Tibial nerve (tissue), 4 donors: ENCODE measurements at regions not wholly inside any gene's neighbourhood (a gene's known extent, or its start where the extent isn't known, plus 50 kb on each side); places are given as distances from the start of the nearest gene placed in this dataset.
"Not testable (repeated sequence)": the region's sequence is repeated elsewhere in the genome, so short reads cannot be mapped to it uniquely, and the experiment has no call there.

Source experiments
- DNase-seq, 2 donors: peaks; one replicate each; pipeline ENCODE4 v3.0.0-alpha.2; 2019; ENCODE audit warnings: low spot score in 2 of 2
- H3K27ac ChIP-seq, 4 donors: fragments of 200-600 bp; sonication (generic) in 3 of 4; one replicate each; pipeline ENCODE4 v1.5.1; 2017 to 2019; ENCODE audit warnings: mild to moderate bottlenecking in 1 of 4
- H3K27me3 ChIP-seq, 2 donors: fragments of 200-600 bp; sonication (generic) in 1 of 2; one replicate each; pipeline versions ENCODE4 v1.5.1 to v1.6.0; 2017 to 2019
- H3K36me3 ChIP-seq, 3 donors: fragments of 200-600 bp; sonication (generic); one replicate each; pipeline ENCODE4 v1.5.1; 2018 to 2019
- H3K4me1 ChIP-seq, 4 donors: fragments of 200-600 bp; sonication (generic) in 3 of 4; one replicate each; pipeline ENCODE4 v1.5.1; 2017 to 2019
- H3K4me3 ChIP-seq, 4 donors: fragments of 200-600 bp; sonication (generic) in 3 of 4; one replicate each; pipeline ENCODE4 v1.5.1; 2017 to 2019; ENCODE audit warnings: mild to moderate bottlenecking in 1 of 4, moderate library complexity in 1 of 4
- H3K9me3 ChIP-seq, 4 donors: fragments of 200-600 bp; sonication (generic) in 3 of 4; one replicate each; pipeline ENCODE4 v1.5.1; 2017 to 2019
- CTCF ChIP-seq, 5 experiments: fragments of 200-600 bp in 3 of 5; fragments of 450-650 bp in 2 of 5; sonication (generic) in 3 of 5; IDR thresholded peaks; one replicate each; pipeline ENCODE4 v1.5.1; 2016 to 2019; ENCODE audit warnings: antibody characterized with exemption in 5 of 5, mild to moderate bottlenecking in 3 of 5, moderate library complexity in 2 of 5
- EP300 ChIP-seq, 2 donors: sonication (generic); formaldehyde crosslinking; IDR thresholded peaks; one replicate each; pipeline ENCODE4 v1.6.1; 2017; ENCODE audit warnings: antibody characterized with exemption in 2 of 2, mild to moderate bottlenecking in 1 of 2
- POLR2A ChIP-seq, 2 donors: fragments of 450-650 bp; IDR thresholded peaks; one replicate each; pipeline ENCODE4 v1.6.1; 2017; ENCODE audit warnings: antibody characterized with exemption in 2 of 2, mild to moderate bottlenecking in 2 of 2, moderate library complexity in 2 of 2
- WGBS, 2 donors: methylation state at CpG; one replicate each; pipeline ENCODE4 v1.1.5; 2018; 5-methylcytosine and 5-hydroxymethylcytosine counted together

- 37 to 46% methylated on average over 3 of the region's 3 CpGs for WGBS, 2 donors
- no peak for DNase-seq
These were observed 1492.9 kb upstream of the C9orf72 start for GRCh38 chr9:29066141-29066640.

GRCh38 chr9:29068461-29068860 lies 1495.2 kb upstream of the C9orf72 start:
- 84 to 94% methylated on average over 2 of the region's 2 CpGs for WGBS, 2 donors
- Histone ChIP-seq H3K27me3 (no peaks in the 10 kb centered on the region), H3K4me3 (no peak overlapping the region), H3K4me1 (no peaks in the 10 kb centered on the region), H3K36me3 (no peaks in the 10 kb centered on the region), H3K27ac (no peak overlapping the region), H3K9me3 (no peaks in the 10 kb centered on the region)
- DNase-seq = no peak
- TF ChIP-seq CTCF (IDR thresholded peaks at IDR 0.05) = no peak
- no peak for TF ChIP-seq EP300 (IDR thresholded peaks at IDR 0.05)
- TF ChIP-seq POLR2A (IDR thresholded peaks at IDR 0.05) = no peak

More at GRCh38 chr9:29066141-29066640, 1492.9 kb upstream of the C9orf72 start:
- Histone ChIP-seq H3K4me1 (no peaks in the 10 kb centered on the region), H3K27ac (no peak overlapping the region), H3K9me3 (no peaks in the 10 kb centered on the region), H3K36me3 (no peaks in the 10 kb centered on the region), H3K27me3 (no peaks in the 10 kb centered on the region), H3K4me3 (no peak overlapping the region)
- TF ChIP-seq EP300 (IDR thresholded peaks at IDR 0.05) (no peak), POLR2A (IDR thresholded peaks at IDR 0.05) (no peak), CTCF (IDR thresholded peaks at IDR 0.05) (no peak)

GRCh38 chr9:29069376-29069775 lies 1496.1 kb upstream of the C9orf72 start:
- H3K36me3 ChIP-seq = no peaks in the 10 kb centered on the region

GRCh38 chr9:29078063-29078666 lies 1504.9 kb upstream of the C9orf72 start:
- no peaks in the 10 kb centered on the region for H3K4me1 ChIP-seq
- H3K36me3 ChIP-seq = no peaks in the 10 kb centered on the region
- TF ChIP-seq POLR2A (IDR thresholded peaks at IDR 0.05) (no peak), EP300 (IDR thresholded peaks at IDR 0.05) (no peak), CTCF (IDR thresholded peaks at IDR 0.05) (no peak)
- H3K27me3 ChIP-seq = no peaks in the 10 kb centered on the region
- WGBS, 2 donors = 90 to 93% methylated on average over 3 of the region's 3 CpGs
- H3K27ac ChIP-seq = no peak overlapping the region
- H3K9me3 ChIP-seq = no peaks in the 10 kb centered on the region
- DNase-seq = no peak
- no peak overlapping the region for H3K4me3 ChIP-seq

More at GRCh38 chr9:29069376-29069775, 1496.1 kb upstream of the C9orf72 start:
- Histone ChIP-seq H3K27ac (no peak overlapping the region), H3K9me3 (no peaks in the 10 kb centered on the region), H3K27me3 (no peaks in the 10 kb centered on the region), H3K4me3 (no peak overlapping the region), H3K4me1 (no peaks in the 10 kb centered on the region)
- no peak for DNase-seq
- TF ChIP-seq POLR2A (IDR thresholded peaks at IDR 0.05) (no peak), CTCF (IDR thresholded peaks at IDR 0.05) (no peak)

- DNase-seq = no peak
- H3K27me3 ChIP-seq = no peaks in the 10 kb centered on the region
- H3K4me3 ChIP-seq = no peak overlapping the region
- H3K36me3 ChIP-seq = no peaks in the 10 kb centered on the region
- no peaks in the 10 kb centered on the region for H3K9me3 ChIP-seq
- no peaks in the 10 kb centered on the region for H3K4me1 ChIP-seq
- 79 to 88% methylated on average over 2 of the region's 2 CpGs for WGBS, 2 donors
- TF ChIP-seq CTCF (IDR thresholded peaks at IDR 0.05) (no peak), EP300 (IDR thresholded peaks at IDR 0.05) (no peak), POLR2A (IDR thresholded peaks at IDR 0.05) (no peak)
- H3K27ac ChIP-seq = no peak overlapping the region
These were observed 1527.5 kb upstream of the C9orf72 start for GRCh38 chr9:29100762-29101161.

- H3K4me1 ChIP-seq, H3K27ac ChIP-seq, H3K9me3 ChIP-seq, H3K27me3 ChIP-seq, DNase-seq, H3K36me3 ChIP-seq, H3K4me3 ChIP-seq: not testable (repeated sequence)
- WGBS, 2 donors = 33 to 50% methylated on average over 1 of the region's 1 CpG
These were observed 1530.9 kb upstream of the C9orf72 start for GRCh38 chr9:29104166-29104565.
